ENCODE measurements at regions not wholly inside any gene's neighbourhood (a gene's known extent, or its start where the extent isn't known, plus 50 kb on each side); places are given as distances from the start of the nearest gene placed in this dataset.

DNA sequence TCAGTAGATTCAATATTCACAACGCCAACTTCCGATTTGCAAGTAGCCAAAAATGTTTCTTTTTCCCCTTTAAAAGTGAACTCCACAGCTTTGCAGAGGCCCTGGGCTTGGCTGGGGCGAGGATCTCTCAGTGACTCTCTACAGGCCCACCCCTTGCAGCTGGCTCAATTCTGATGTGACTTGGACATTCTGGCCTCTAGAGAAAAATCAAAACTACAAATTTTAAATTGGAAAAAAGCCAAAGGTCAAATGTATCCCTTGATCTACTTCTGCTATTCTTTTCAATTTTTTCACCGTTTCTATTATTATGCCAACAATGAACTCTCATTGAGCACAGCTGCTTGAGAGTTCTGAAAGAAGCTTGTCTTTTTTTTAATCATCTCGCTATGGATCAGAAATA, 245.9 kb upstream of the HS3ST5 start:
- TF ChIP-seq, protein P1, sequence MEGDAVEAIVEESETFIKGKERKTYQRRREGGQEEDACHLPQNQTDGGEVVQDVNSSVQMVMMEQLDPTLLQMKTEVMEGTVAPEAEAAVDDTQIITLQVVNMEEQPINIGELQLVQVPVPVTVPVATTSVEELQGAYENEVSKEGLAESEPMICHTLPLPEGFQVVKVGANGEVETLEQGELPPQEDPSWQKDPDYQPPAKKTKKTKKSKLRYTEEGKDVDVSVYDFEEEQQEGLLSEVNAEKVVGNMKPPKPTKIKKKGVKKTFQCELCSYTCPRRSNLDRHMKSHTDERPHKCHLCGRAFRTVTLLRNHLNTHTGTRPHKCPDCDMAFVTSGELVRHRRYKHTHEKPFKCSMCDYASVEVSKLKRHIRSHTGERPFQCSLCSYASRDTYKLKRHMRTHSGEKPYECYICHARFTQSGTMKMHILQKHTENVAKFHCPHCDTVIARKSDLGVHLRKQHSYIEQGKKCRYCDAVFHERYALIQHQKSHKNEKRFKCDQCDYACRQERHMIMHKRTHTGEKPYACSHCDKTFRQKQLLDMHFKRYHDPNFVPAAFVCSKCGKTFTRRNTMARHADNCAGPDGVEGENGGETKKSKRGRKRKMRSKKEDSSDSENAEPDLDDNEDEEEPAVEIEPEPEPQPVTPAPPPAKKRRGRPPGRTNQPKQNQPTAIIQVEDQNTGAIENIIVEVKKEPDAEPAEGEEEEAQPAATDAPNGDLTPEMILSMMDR (IDR thresholded peaks at IDR 0.05; ENCODE audit: unreplicated experiment) = no peak
- Mint-ChIP-seq H3K9me3 (peaks cover 6% of the 10 kb centered on the region), H3K36me3 (no peaks in the 10 kb centered on the region), H3K4me3 (no peak overlapping the region), H3K4me1 (no peaks in the 10 kb centered on the region), H3K27ac (no peak overlapping the region), H3K27me3 (ENCODE audit: low read depth) (no peaks in the 10 kb centered on the region)
- DNase-seq (ENCODE audit: low spot score in 2 of 2, unreplicated experiment in 2 of 2) = no peak

DNA sequence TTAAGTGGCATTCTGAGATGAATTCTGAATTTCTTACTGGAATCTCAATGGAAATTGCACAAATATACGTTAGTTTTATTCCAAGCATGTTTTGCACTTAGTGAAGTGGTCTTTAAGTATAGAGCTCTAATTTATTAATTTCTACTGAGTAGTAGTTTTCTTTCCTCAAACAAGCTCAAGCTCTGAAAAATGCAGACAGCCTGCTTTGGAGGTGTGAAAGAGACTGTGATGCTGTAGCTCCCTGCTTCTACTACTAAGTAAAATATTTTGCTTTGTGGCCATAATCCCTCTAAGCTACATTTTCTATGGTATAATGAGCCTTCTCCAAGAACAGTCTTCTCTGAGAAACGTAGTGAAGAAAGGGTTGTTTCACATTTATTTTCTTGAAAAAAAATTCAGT, 243.5 kb upstream of the HS3ST5 start:
- Mint-ChIP-seq H3K4me1 (no peaks in the 10 kb centered on the region), H3K27ac (no peak overlapping the region), H3K4me3 (no peak overlapping the region), H3K36me3 (peaks cover 1% of the 10 kb centered on the region), H3K27me3 (ENCODE audit: low read depth) (no peaks in the 10 kb centered on the region), H3K9me3 (peaks cover 27% of the 10 kb centered on the region)
- no peak for DNase-seq (ENCODE audit: low spot score in 2 of 2, unreplicated experiment in 2 of 2)
- TF ChIP-seq, protein P1 (IDR thresholded peaks at IDR 0.05; ENCODE audit: unreplicated experiment) = no peak

DNA sequence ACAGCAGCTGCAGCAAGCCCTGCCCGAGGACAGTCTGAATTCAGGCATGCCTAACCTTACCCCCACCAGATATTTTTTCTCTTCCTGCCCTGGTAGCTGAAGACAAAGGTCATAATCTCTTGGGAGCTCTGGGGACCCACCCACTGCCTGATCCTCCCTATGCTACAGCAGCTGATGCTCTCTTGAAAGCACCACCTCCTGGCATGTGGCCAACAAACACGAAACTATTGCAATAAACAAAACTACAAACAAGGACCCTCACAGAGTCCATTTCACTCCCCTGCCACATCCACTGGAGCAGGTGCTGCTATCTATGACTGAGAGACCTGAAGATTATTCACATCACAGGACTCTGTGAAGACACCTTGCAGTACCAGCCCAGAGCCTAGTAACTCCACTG, 238.5 kb upstream of the HS3ST5 start:
- Mint-ChIP-seq H3K4me3 (no peak overlapping the region), H3K4me1 (no peaks in the 10 kb centered on the region), H3K36me3 (peaks cover 1% of the 10 kb centered on the region), H3K27ac (no peak overlapping the region), H3K9me3 (peaks cover 27% of the 10 kb centered on the region), H3K27me3 (ENCODE audit: low read depth) (no peaks in the 10 kb centered on the region)
- TF ChIP-seq, protein P1 (IDR thresholded peaks at IDR 0.05; ENCODE audit: unreplicated experiment) = no peak
- no peak for DNase-seq (ENCODE audit: low spot score in 2 of 2, unreplicated experiment in 2 of 2)

DNA sequence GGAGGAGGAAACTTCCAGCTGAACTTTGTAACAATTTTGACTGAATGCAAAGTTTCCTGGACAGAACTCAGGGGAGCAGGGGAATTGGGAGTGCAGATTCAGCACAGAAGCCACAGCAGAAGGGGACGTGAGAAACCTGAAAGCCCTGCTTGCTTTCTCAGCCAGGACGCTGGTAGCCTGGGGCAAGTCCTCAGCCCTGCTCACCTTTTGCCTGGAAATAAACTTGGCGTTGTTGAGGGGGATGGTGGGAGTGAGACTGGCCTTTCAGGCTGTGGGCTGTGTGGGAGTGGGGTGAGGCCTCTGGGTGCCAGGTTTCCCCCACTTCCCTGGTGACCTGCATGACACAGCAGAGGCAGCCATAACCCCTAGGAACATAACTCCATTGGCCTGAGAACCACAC, 238.1 kb upstream of the HS3ST5 start:
- H3K4me3 Mint-ChIP-seq = no peak overlapping the region
- H3K27ac Mint-ChIP-seq = no peak overlapping the region
- no peaks in the 10 kb centered on the region for H3K27me3 Mint-ChIP-seq (ENCODE audit: low read depth)
- TF ChIP-seq, protein P1 (IDR thresholded peaks at IDR 0.05; ENCODE audit: unreplicated experiment) = no peak
- peaks cover 1% of the 10 kb centered on the region for H3K36me3 Mint-ChIP-seq
- peaks cover 27% of the 10 kb centered on the region for H3K9me3 Mint-ChIP-seq
- no peak for DNase-seq (ENCODE audit: low spot score in 2 of 2, unreplicated experiment in 2 of 2)
- no peaks in the 10 kb centered on the region for H3K4me1 Mint-ChIP-seq

DNA sequence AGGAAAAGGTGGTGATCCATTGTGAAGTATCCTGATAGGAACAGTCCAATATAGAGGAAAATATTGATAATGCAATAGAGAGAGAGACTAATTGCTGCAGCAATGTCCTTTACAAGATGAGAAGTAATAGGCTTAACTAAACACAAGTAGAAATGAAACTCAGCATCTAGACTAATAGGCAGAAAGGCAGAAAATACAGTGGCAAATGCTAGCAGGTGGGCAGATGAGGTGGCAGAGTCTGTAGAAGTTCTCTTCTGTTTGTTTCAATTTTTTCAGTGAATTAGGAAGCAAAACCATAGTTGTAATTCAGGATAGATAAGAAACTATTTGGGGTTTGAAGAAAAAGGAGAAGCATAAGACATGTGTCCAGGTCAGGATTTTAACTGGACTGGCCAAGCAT, 236.7 kb upstream of the HS3ST5 start:
- TF ChIP-seq, protein P1 (IDR thresholded peaks at IDR 0.05; ENCODE audit: unreplicated experiment) = no peak
- H3K36me3 Mint-ChIP-seq = peaks cover 1% of the 10 kb centered on the region
- no peaks in the 10 kb centered on the region for H3K4me1 Mint-ChIP-seq
- H3K27ac Mint-ChIP-seq = no peak overlapping the region
- no peaks in the 10 kb centered on the region for H3K27me3 Mint-ChIP-seq (ENCODE audit: low read depth)
- no peak overlapping the region for H3K4me3 Mint-ChIP-seq
- peaks cover 27% of the 10 kb centered on the region for H3K9me3 Mint-ChIP-seq
- DNase-seq (ENCODE audit: low spot score in 2 of 2, unreplicated experiment in 2 of 2) = no peak

DNA sequence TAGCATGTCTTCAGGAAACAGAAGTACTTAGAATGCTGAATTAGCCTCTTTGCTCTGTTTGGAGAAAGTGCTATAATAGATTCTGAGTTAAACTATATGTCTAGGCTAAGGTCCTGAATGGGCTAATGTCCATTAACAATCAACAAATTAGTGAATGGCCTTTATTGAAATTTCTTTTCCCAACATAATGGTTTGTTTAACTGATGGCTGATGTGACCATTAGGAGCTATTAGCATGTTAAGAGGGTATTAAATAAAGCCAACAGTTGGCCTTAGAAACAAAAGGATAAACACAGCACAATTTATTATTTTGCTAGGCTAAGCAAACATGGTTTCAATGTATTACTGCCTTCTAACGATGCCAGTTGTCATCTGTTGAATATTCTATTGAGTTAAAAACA, 234.3 kb upstream of the HS3ST5 start:
- Mint-ChIP-seq H3K4me3 (no peak overlapping the region), H3K4me1 (no peaks in the 10 kb centered on the region), H3K9me3 (peaks cover 9% of the 10 kb centered on the region), H3K36me3 (peaks cover 1% of the 10 kb centered on the region), H3K27me3 (ENCODE audit: low read depth) (no peaks in the 10 kb centered on the region), H3K27ac (no peak overlapping the region)
- TF ChIP-seq, protein P1 (IDR thresholded peaks at IDR 0.05; ENCODE audit: unreplicated experiment) = no peak
- no peak for DNase-seq (ENCODE audit: low spot score in 2 of 2, unreplicated experiment in 2 of 2)

Data from mesothelial cell of epicardium (in vitro differentiated cells).